Skeletal muscle tissue (tissue), 3 donors: ENCODE measurements at regions not wholly inside any gene's neighbourhood (a gene's known extent, or its start where the extent isn't known, plus 50 kb on each side); places are given as distances from the start of the nearest gene placed in this dataset.

Experiments used
- H3K27ac ChIP-seq: one replicate; pipeline ENCODE4 v1.7.0; 2013; ENCODE audit warnings: mild to moderate bottlenecking, low read depth, low read length, inconsistent platforms
- H3K27me3 ChIP-seq, 3 donors: one replicate each; pipeline ENCODE4 v1.7.0; 2013; ENCODE audit warnings: low read length in 3 of 3; ENCODE audit not compliant: control insufficient read depth in 3 of 3, insufficient read depth in 3 of 3
- H3K36me3 ChIP-seq, 3 donors: one replicate each; pipeline ENCODE4 v1.7.0; 2013; ENCODE audit warnings: low read length in 3 of 3; ENCODE audit not compliant: control insufficient read depth in 3 of 3, insufficient read depth in 3 of 3
- H3K4me1 ChIP-seq, 3 donors: one replicate each; pipeline ENCODE4 v1.7.0; 2013; ENCODE audit warnings: low read length in 3 of 3, mild to moderate bottlenecking in 3 of 3; ENCODE audit not compliant: control insufficient read depth in 3 of 3, insufficient read depth in 3 of 3
- H3K4me3 ChIP-seq, 3 donors: one replicate each; pipeline ENCODE4 v1.7.0; 2013; ENCODE audit warnings: low read length in 3 of 3
- H3K9ac ChIP-seq, 3 donors: one replicate each; pipeline ENCODE4 v1.7.0; 2013; ENCODE audit warnings: low read length in 3 of 3, mild to moderate bottlenecking in 3 of 3, moderate library complexity in 2 of 3, low read depth in 1 of 3
- H3K9me3 ChIP-seq, 3 donors: one replicate each; pipeline ENCODE4 v1.7.0; 2013; ENCODE audit warnings: low read length in 3 of 3; ENCODE audit not compliant: control insufficient read depth in 3 of 3
- donor health status: Osteomylitis.

- Histone ChIP-seq H3K4me3 (no peak overlapping the region), H3K9me3 (no peaks in the 10 kb centered on the region), H3K9ac (no peak overlapping the region)
Measured at GRCh38 chr4:159604781-159605180, 501.9 kb downstream of the RAPGEF2 start.

GRCh38 chr4:159606835-159607234, 504.0 kb downstream of the RAPGEF2 start:
- Histone ChIP-seq H3K36me3 (no peaks in the 10 kb centered on the region), H3K27me3 (no peaks in the 10 kb centered on the region), H3K9me3 (no peaks in the 10 kb centered on the region), H3K27ac (no peak overlapping the region), H3K9ac (no peak overlapping the region), H3K4me3 (no peak overlapping the region), H3K4me1 (no peaks in the 10 kb centered on the region)

More at GRCh38 chr4:159604781-159605180, 501.9 kb downstream of the RAPGEF2 start:
- no peaks in the 10 kb centered on the region for H3K36me3 ChIP-seq
- H3K27me3 ChIP-seq: no peaks in the 10 kb centered on the region
- H3K27ac ChIP-seq: no peak overlapping the region
- H3K4me1 ChIP-seq: no peaks in the 10 kb centered on the region

- H3K27ac ChIP-seq: no peak overlapping the region
- H3K27me3 ChIP-seq: no peaks in the 10 kb centered on the region
- no peaks in the 10 kb centered on the region for H3K9me3 ChIP-seq
- no peak overlapping the region for H3K4me3 ChIP-seq
- no peaks in the 10 kb centered on the region for H3K4me1 ChIP-seq
- H3K36me3 ChIP-seq: no peaks in the 10 kb centered on the region
- H3K9ac ChIP-seq: no peak overlapping the region
Measured at GRCh38 chr4:159607809-159608208, 504.9 kb downstream of the RAPGEF2 start.

GRCh38 chr4:159608436-159608835, 505.6 kb downstream of the RAPGEF2 start:
- Histone ChIP-seq H3K36me3 (no peaks in the 10 kb centered on the region), H3K4me3 (no peak overlapping the region), H3K27me3 (no peaks in the 10 kb centered on the region), H3K4me1 (no peaks in the 10 kb centered on the region), H3K9me3 (no peaks in the 10 kb centered on the region), H3K9ac (no peak overlapping the region), H3K27ac (no peak overlapping the region)

GRCh38 chr4:159632031-159632430, 529.2 kb downstream of the RAPGEF2 start:
- Histone ChIP-seq H3K4me3 (no peak overlapping the region), H3K9me3 (no peaks in the 10 kb centered on the region), H3K27me3 (no peaks in the 10 kb centered on the region), H3K36me3 (no peaks in the 10 kb centered on the region), H3K9ac (no peak overlapping the region), H3K4me1 (no peaks in the 10 kb centered on the region), H3K27ac (no peak overlapping the region)

GRCh38 chr4:159639671-159640323, 536.9 kb downstream of the RAPGEF2 start:
- Histone ChIP-seq H3K27ac (no peak overlapping the region), H3K9ac (no peak overlapping the region), H3K4me1 (no peaks in the 10 kb centered on the region), H3K9me3 (no peaks in the 10 kb centered on the region), H3K36me3 (no peaks in the 10 kb centered on the region), H3K4me3 (no peak overlapping the region), H3K27me3 (no peaks in the 10 kb centered on the region)

GRCh38 chr4:159649237-159649636, 546.4 kb downstream of the RAPGEF2 start:
- Histone ChIP-seq H3K9ac (no peak overlapping the region), H3K27me3 (no peaks in the 10 kb centered on the region), H3K4me3 (no peak overlapping the region), H3K9me3 (no peaks in the 10 kb centered on the region), H3K27ac (no peak overlapping the region), H3K4me1 (no peaks in the 10 kb centered on the region), H3K36me3 (no peaks in the 10 kb centered on the region)

GRCh38 chr4:159652871-159653270, 550.0 kb downstream of the RAPGEF2 start:
- Histone ChIP-seq H3K9me3 (no peaks in the 10 kb centered on the region), H3K4me3 (no peak overlapping the region), H3K4me1 (no peaks in the 10 kb centered on the region), H3K36me3 (no peaks in the 10 kb centered on the region), H3K27ac (no peak overlapping the region), H3K27me3 (no peaks in the 10 kb centered on the region), H3K9ac (no peak overlapping the region)

- no peak overlapping the region for H3K27ac ChIP-seq
- no peaks in the 10 kb centered on the region for H3K4me1 ChIP-seq
- H3K27me3 ChIP-seq: no peaks in the 10 kb centered on the region
- H3K9ac ChIP-seq: no peak overlapping the region
- H3K9me3 ChIP-seq: peaks cover 0 to 2% (median 0%) of the 10 kb centered on the region in 3 donors
- no peak overlapping the region for H3K4me3 ChIP-seq
- H3K36me3 ChIP-seq: no peaks in the 10 kb centered on the region
Measured at GRCh38 chr4:159655547-159655946, 552.7 kb downstream of the RAPGEF2 start.

GRCh38 chr4:159669094-159669493, 566.2 kb downstream of the RAPGEF2 start:
- Histone ChIP-seq H3K27ac (no peak overlapping the region), H3K36me3 (no peaks in the 10 kb centered on the region), H3K9me3 (no peaks in the 10 kb centered on the region), H3K4me3 (no peak overlapping the region), H3K9ac (no peak overlapping the region), H3K4me1 (no peaks in the 10 kb centered on the region), H3K27me3 (no peaks in the 10 kb centered on the region)
